Common myeloid progenitor, CD34-positive (primary cell): ENCODE measurements at regions not wholly inside any gene's neighbourhood (a gene's known extent, or its start where the extent isn't known, plus 50 kb on each side); places are given as distances from the start of the nearest gene placed in this dataset.

Experiments used
- CTCF ChIA-PET: fragments of 350-600 bp; sonication (Branson Sonifier 250); formaldehyde crosslinking; loops from one replicate; lab custom pipeline; 2021; ENCODE audit warnings: antibody characterized with exemption; lab: Charles Lee
- POLR2A ChIA-PET: fragments of 350-600 bp; sonication (Branson Sonifier 250); formaldehyde crosslinking; loops from one replicate; lab custom pipeline; 2021; ENCODE audit warnings: antibody characterized with exemption; lab: Charles Lee
- DNase-seq, 3 donors: peaks; one replicate each; pipeline versions ENCODE4 v3.0.0 to v3.0.0-alpha.2; 2013
- H3K27ac ChIP-seq, 2 experiments: 1 replicate in 1 of 2; 2 replicates in 1 of 2; pipeline ENCODE4 v1.7.0; 2013; ENCODE audit warnings: inconsistent platforms in 2 of 2, low read length in 2 of 2, mild to moderate bottlenecking in 2 of 2, low read depth in 1 of 2, moderate library complexity in 1 of 2; ENCODE audit not compliant: severe bottlenecking in 2 of 2, insufficient read depth in 1 of 2, poor library complexity in 1 of 2
- H3K27me3 ChIP-seq, 5 experiments: replicated peaks in 2 of 5; 1 replicate in 3 of 5; 2 replicates in 2 of 5; pipeline versions ENCODE4 v1.6.1 to v1.7.0; 2013; ENCODE audit warnings: low read length in 4 of 5, mild to moderate bottlenecking in 2 of 5, moderate library complexity in 2 of 5, inconsistent platforms in 1 of 5; ENCODE audit not compliant: insufficient read depth in 5 of 5, control insufficient read depth in 4 of 5
- H3K36me3 ChIP-seq, 4 experiments: 1 replicate in 2 of 4; 2 replicates in 2 of 4; pipeline versions ENCODE4 v1.6.1 to v1.7.0; 2013; ENCODE audit warnings: low read length in 3 of 4, control low read depth in 1 of 4, mild to moderate bottlenecking in 1 of 4; ENCODE audit not compliant: control insufficient read depth in 4 of 4, insufficient read depth in 4 of 4
- H3K4me1 ChIP-seq, 4 experiments: 1 replicate in 3 of 4; 2 replicates in 1 of 4; pipeline versions ENCODE4 v1.6.1 to v1.7.1; 2013; ENCODE audit warnings: low read length in 3 of 4, mild to moderate bottlenecking in 3 of 4, control low read depth in 1 of 4, inconsistent platforms in 1 of 4, moderate library complexity in 1 of 4; ENCODE audit not compliant: control insufficient read depth in 4 of 4, insufficient read depth in 4 of 4; ENCODE audit errors: control extremely low read depth in 1 of 4
- H3K4me3 ChIP-seq, 7 experiments: 1 replicate in 4 of 7; 2 replicates in 3 of 7; pipeline versions ENCODE4 v1.5.1 to v1.7.0; 2013; ENCODE audit warnings: mild to moderate bottlenecking in 7 of 7, low read length in 6 of 7, moderate library complexity in 6 of 7, inconsistent platforms in 2 of 7, low read depth in 2 of 7, control low read depth in 1 of 7; ENCODE audit not compliant: insufficient read depth in 4 of 7, control insufficient read depth in 1 of 7; ENCODE audit errors: extremely low read depth in 1 of 7
- H3K9me3 ChIP-seq, 5 experiments: 1 replicate in 4 of 5; 2 replicates in 1 of 5; pipeline versions ENCODE4 v1.6.1 to v1.7.1; 2013; ENCODE audit warnings: low read length in 4 of 5, mild to moderate bottlenecking in 2 of 5, inconsistent platforms in 1 of 5, low read depth in 1 of 5, moderate library complexity in 1 of 5; ENCODE audit not compliant: control insufficient read depth in 4 of 5, insufficient read depth in 2 of 5; ENCODE audit errors: control extremely low read depth in 1 of 5
- WGBS: methylation state at CpG from one replicate; pipeline ENCODE4 v1.1.5; 2013; ENCODE audit not compliant: insufficient coverage; 5-methylcytosine and 5-hydroxymethylcytosine counted together

DNA sequence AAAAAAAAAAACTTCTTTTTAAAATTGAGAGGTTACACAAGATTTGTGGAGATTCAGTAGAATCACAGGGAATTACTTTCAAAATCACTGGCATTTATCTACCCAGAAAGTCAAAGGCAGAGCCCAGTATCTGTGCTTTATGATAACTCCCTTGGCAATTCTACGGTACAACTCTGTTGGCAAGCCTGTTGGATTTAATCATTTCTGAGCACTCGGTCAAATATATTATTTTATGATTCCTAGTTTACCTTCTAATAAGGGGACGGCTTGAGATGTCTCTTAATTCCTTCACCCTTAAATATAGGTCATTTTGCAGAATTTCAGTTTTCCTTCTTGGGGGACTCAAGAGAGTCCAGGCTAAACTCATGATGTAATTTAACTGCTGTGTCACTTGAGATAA is 987.6 kb downstream of the EFNB2 start:
- CTCF ChIA-PET, result no interaction called here
- H3K27ac ChIP-seq, result no peak overlapping the region

DNA sequence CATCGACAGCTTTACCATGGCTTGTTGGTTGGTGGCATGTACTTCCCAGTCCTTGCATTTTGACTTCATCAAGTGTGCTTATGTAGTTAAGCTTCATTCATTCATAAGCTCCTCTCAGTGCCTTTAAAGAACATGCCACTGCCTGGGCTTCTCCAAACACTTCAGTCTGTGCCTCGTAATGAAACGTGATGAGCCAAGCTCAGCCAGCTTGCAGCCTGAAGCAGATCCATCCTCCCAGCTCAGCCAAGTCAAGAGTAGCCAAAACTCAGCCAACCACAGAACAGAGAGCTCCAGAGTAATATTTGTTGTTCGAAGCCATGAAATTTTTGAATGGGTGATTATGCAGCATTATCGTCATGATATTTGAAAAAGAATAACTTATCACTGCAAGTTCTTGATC is 989.7 kb downstream of the EFNB2 start:
- Histone ChIP-seq H3K27me3 (no peaks in the 10 kb centered on the region), H3K4me3 (no peak overlapping the region), H3K9me3 (no peaks in the 10 kb centered on the region), H3K27ac (no peak overlapping the region), H3K36me3 (no peaks in the 10 kb centered on the region), H3K4me1 (no peaks in the 10 kb centered on the region)
- WGBS, result 100% methylated on average over 3 of the region's 5 CpGs
- CTCF ChIA-PET, result no interaction called here
- no peak for DNase-seq
- POLR2A ChIA-PET, result no interaction called here

More for the DNA sequence above, 987.6 kb downstream of the EFNB2 start:
- POLR2A ChIA-PET, result interaction anchor here (0.7 kb wide), 1 partner anchor 554 kb away, joined by 3 read pairs; no protein-coding TSS in a partner anchor
- Histone ChIP-seq H3K36me3 (no peaks in the 10 kb centered on the region), H3K4me3 (no peak overlapping the region), H3K9me3 (no peaks in the 10 kb centered on the region), H3K27me3 (no peaks in the 10 kb centered on the region), H3K4me1 (peaks cover 0 to 3% (median 0%) of the 10 kb centered on the region in 4 experiments)
- DNase-seq, result no peak
- WGBS, result no CpG with 5 or more reads among the region's 3 CpGs

DNA sequence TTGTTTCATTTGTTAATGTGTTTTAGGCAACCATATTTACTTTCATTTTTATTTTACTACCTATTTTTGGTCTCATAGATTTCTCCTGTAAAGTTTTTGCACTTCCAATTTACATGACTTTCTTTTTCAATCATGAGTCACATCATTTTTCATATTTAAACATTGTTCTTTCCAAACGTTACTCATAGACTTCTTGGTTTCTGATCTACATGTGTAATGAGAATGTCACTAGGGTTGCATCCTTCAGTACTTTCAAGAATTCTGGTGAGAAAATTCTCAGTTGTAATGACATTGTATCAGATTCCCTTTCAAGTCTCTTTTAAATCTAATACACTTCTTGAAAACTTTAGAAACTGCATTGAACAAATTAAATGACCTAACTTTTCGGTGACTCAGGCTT is 991.7 kb downstream of the EFNB2 start:
- ChIA-PET POLR2A (no interaction called here), CTCF (no interaction called here)
- Histone ChIP-seq H3K9me3 (no peaks in the 10 kb centered on the region), H3K36me3 (no peaks in the 10 kb centered on the region), H3K27ac (no peak overlapping the region), H3K27me3 (no peaks in the 10 kb centered on the region), H3K4me1 (no peaks in the 10 kb centered on the region), H3K4me3 (no peak overlapping the region)
- 71% methylated on average over 1 of the region's 2 CpGs for WGBS
- DNase-seq, result no peak

DNA sequence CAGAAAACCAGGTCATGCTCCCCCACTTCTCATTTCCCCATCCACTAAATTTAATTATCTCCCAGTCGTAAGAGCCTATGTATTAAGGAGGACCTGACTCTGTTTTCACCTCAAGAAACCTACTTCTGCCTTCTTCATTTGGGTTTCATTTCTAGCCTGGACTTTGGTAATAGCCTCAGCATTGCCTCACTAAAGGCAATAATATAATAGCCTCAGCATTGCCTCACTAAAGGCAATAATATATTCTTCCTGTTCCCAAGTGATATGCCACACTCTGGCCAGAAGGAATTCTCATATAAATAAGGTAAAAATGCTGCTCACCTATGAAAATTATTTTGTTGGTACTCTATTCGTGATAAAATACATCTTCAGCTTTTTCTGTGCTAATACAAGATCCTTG is 993.9 kb downstream of the EFNB2 start:
- Histone ChIP-seq H3K36me3 (no peaks in the 10 kb centered on the region), H3K27me3 (no peaks in the 10 kb centered on the region), H3K9me3 (no peaks in the 10 kb centered on the region), H3K27ac (no peak overlapping the region), H3K4me1 (no peaks in the 10 kb centered on the region), H3K4me3 (no peak overlapping the region)
- WGBS, result 100% methylated on average over 1 of the region's 2 CpGs
- DNase-seq, result no peak
- POLR2A ChIA-PET, result no interaction called here
- CTCF ChIA-PET, result no interaction called here

DNA sequence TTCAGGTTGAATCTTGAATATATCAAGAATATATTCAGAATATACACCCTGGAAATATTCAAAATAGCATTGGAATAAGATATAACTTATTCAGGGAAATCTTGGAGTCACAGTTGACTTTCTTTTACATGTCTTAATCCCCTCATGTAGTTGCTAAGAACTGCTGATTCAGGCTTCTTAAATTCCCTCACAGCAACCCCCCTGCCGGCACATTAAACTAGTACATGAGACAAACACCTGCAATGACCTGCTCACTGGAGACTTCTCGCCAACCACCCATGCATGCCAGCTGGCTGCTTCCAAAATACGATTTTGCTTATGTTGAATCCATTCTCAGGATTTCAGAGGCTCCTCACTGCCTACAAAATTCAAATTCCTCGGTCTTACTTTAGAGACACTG is 997.1 kb downstream of the EFNB2 start:
- POLR2A ChIA-PET, result no interaction called here
- Histone ChIP-seq H3K27ac (no peak overlapping the region), H3K27me3 (no peaks in the 10 kb centered on the region), H3K9me3 (no peaks in the 10 kb centered on the region), H3K4me3 (no peak overlapping the region), H3K36me3 (no peaks in the 10 kb centered on the region), H3K4me1 (no peaks in the 10 kb centered on the region)
- CTCF ChIA-PET, result no interaction called here
- no peak for DNase-seq
- 94% methylated on average over 4 of the region's 4 CpGs for WGBS

DNA sequence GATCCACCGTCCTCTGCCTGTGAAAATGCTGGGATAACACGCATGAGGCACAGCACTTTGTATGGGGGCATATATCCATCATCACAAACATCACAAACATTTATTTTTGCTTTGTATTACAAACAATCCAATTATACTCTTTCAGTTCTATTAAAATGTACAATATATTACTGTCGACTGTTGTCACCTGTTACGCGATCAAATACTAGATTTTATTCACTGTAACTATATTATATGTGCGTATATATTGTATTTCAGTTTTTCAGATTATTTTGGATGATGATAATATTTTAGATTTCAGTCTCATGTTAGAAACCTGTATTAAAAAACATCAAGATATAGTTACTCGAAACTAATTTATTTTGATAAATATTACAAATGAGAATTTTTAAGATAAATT is 998.3 kb downstream of the EFNB2 start:
- CTCF ChIA-PET, result no interaction called here
- DNase-seq, result no peak
- no peaks in the 10 kb centered on the region for H3K9me3 ChIP-seq
- 100% methylated on average over 1 of the region's 7 CpGs for WGBS
- H3K4me3 ChIP-seq, result no peak overlapping the region
- H3K36me3 ChIP-seq, result no peaks in the 10 kb centered on the region
- POLR2A ChIA-PET, result no interaction called here
- H3K27me3 ChIP-seq, result no peaks in the 10 kb centered on the region
- no peak overlapping the region for H3K27ac ChIP-seq
- H3K4me1 ChIP-seq, result no peaks in the 10 kb centered on the region

DNA sequence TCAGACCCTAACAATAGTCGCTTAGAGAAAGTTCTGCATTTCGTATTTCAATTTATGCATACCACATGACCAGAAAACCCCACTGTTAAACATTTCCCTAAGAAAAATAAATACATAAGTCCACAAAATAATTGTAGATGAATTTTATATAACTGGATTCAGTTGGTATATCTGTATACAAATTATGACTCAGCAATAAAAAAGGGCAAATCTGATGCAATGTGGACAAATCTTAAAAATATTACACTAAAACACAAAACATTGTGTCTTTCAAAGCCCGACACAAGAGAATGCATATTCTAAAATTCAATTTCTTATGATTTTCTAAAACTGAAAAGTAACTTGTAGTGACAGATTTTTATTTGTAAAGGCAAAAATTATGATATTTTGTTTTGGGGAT is 1005.0 kb downstream of the EFNB2 start:
- H3K4me3 ChIP-seq, result no peak overlapping the region
- WGBS, result no CpG with 5 or more reads among the region's 3 CpGs
- no peak overlapping the region for H3K27ac ChIP-seq
- no peaks in the 10 kb centered on the region for H3K27me3 ChIP-seq
- H3K36me3 ChIP-seq, result no peaks in the 10 kb centered on the region
- ChIA-PET CTCF (no interaction called here), POLR2A (no interaction called here)
- no peak for DNase-seq
- no peaks in the 10 kb centered on the region for H3K9me3 ChIP-seq
- no peaks in the 10 kb centered on the region for H3K4me1 ChIP-seq
